Cardiac muscle cell (in vitro differentiated cells and primary cell): ENCODE measurements at regions not wholly inside any gene's neighbourhood (a gene's known extent, or its start where the extent isn't known, plus 50 kb on each side); places are given as distances from the start of the nearest gene placed in this dataset.

Experiments
- DNase-seq, 2 donors: peaks; one replicate each; pipeline versions ENCODE4 v3.0.0 to v3.0.0-alpha.2; 2010 to 2017; ENCODE audit warnings: low read depth in 1 of 2, low spot score in 1 of 2
- H3K27ac ChIP-seq: fragments of 200-600 bp; sonication (generic); 2 replicates; pipeline ENCODE4 v1.5.1; 2016
- H3K27me3 ChIP-seq: fragments of 200-600 bp; sonication (generic); 2 replicates; pipeline ENCODE4 v1.6.0; 2016; ENCODE audit warnings: control low read depth
- H3K36me3 ChIP-seq: fragments of 200-600 bp; sonication (generic); 2 replicates; pipeline ENCODE4 v1.5.1; 2016; ENCODE audit warnings: control low read depth
- H3K4me1 ChIP-seq: fragments of 200-600 bp; sonication (generic); 2 replicates; pipeline ENCODE4 v1.8.1; 2017; ENCODE audit warnings: low read depth, mild to moderate bottlenecking, mixed run types
- H3K4me3 ChIP-seq: fragments of 200-600 bp; sonication (generic); 2 replicates; pipeline ENCODE4 v1.5.1; 2016; ENCODE audit warnings: mild to moderate bottlenecking
- H3K9me3 ChIP-seq: fragments of 200-600 bp; sonication (generic); 2 replicates; pipeline ENCODE4 v1.5.1; 2017; ENCODE audit warnings: low read depth, mild to moderate bottlenecking, control low read depth
- TF ChIP-seq, protein P1 (sequence below): IDR thresholded peaks from 2 replicates; pipeline ENCODE4 v1.5.1; 2012; ENCODE audit warnings: low read depth, mild to moderate bottlenecking, low read length

GRCh38 chr16:73506568-73507056 lies 458.7 kb upstream of the ZFHX3 start:
- DNase-seq: no peak
- H3K27me3 ChIP-seq: no peaks in the 10 kb centered on the region
- no peak overlapping the region for H3K27ac ChIP-seq
- H3K9me3 ChIP-seq: no peaks in the 10 kb centered on the region
- H3K4me1 ChIP-seq: peaks cover 6% of the 10 kb centered on the region
- TF ChIP-seq, protein P1, sequence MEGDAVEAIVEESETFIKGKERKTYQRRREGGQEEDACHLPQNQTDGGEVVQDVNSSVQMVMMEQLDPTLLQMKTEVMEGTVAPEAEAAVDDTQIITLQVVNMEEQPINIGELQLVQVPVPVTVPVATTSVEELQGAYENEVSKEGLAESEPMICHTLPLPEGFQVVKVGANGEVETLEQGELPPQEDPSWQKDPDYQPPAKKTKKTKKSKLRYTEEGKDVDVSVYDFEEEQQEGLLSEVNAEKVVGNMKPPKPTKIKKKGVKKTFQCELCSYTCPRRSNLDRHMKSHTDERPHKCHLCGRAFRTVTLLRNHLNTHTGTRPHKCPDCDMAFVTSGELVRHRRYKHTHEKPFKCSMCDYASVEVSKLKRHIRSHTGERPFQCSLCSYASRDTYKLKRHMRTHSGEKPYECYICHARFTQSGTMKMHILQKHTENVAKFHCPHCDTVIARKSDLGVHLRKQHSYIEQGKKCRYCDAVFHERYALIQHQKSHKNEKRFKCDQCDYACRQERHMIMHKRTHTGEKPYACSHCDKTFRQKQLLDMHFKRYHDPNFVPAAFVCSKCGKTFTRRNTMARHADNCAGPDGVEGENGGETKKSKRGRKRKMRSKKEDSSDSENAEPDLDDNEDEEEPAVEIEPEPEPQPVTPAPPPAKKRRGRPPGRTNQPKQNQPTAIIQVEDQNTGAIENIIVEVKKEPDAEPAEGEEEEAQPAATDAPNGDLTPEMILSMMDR: no peak
- no peak overlapping the region for H3K4me3 ChIP-seq
- no peaks in the 10 kb centered on the region for H3K36me3 ChIP-seq

DNA sequence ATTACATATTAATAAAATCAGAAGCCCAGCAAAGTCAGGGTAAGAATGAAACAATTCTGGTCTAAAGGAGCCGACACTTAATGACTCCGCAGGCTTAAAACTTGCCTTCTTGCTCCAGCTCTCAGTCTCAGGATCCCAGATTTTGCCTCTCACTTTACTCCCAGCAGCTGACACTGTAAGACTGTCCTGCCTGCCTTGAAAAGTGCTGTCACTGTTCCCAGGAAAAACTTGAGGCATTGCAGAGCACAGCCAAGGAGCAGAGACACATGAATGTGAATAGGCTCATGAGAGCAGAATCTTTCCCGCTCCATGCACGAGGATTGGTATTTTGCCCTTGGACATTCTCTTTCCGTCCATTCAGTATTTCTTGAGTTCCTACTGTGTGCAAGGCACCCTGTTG lies 457.6 kb upstream of the ZFHX3 start:
- Histone ChIP-seq H3K27ac (no peak overlapping the region), H3K9me3 (no peaks in the 10 kb centered on the region), H3K36me3 (no peaks in the 10 kb centered on the region), H3K4me3 (no peak overlapping the region), H3K4me1 (peaks cover 6% of the 10 kb centered on the region), H3K27me3 (no peaks in the 10 kb centered on the region)
- TF ChIP-seq, protein P1: no peak
- peak in 1 of 2 donors; percentile 34 for DNase-seq

DNA sequence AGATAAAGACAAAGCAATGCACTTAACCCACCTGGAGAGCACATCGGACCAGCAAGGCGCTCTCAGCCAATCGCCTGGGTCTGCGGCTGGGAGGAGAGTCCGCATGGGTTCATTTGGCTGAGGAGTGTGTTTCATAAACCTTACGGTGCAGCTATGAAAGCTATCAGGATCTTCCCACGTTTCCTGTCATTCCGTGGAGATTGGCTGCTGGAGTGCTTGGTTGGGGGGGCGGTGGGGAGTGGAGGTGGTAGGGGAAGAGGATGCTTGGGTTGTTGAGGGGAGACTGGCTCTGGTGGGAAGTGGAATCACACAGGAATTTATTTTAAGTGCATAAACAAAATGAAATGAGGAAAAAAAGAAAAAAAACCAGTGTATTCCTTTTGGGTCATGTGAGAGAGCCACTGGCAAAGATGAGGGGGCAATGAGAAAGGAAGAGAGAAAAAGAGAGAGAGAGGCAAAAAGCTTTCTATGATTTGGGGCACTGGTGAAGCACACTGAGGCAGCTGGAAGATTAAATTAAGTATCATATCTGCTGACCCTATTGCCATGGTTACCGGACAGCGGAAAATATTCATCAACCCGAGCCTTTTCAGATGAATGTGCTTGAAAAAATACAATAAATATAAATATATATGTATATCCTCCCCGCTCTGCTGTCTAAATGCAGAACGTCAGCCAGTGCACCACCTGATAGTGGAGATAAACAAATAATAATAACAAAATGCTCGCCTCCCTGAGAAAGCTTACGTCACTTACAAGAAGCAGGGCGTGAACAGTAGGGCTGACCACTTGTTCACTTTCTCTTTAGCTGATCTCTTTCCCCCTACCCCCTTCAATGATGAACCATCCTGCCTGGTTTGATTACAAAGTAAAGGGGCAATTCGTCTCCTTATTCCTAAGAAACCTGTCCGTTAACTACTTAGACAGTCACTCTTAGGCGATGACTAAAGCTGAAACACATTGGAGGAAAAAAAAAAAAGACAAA lies 457.0 kb upstream of the ZFHX3 start:
- Histone ChIP-seq H3K36me3 (no peaks in the 10 kb centered on the region), H3K27me3 (no peaks in the 10 kb centered on the region), H3K9me3 (no peaks in the 10 kb centered on the region), H3K4me1 (peaks cover 6% of the 10 kb centered on the region), H3K4me3 (no peak overlapping the region), H3K27ac (no peak overlapping the region)
- no peak for DNase-seq
- TF ChIP-seq, protein P1: no peak

- DNase-seq: no peak
- Histone ChIP-seq H3K4me1 (peaks cover 6% of the 10 kb centered on the region), H3K27me3 (no peaks in the 10 kb centered on the region), H3K27ac (no peak overlapping the region), H3K9me3 (no peaks in the 10 kb centered on the region), H3K36me3 (no peaks in the 10 kb centered on the region), H3K4me3 (no peak overlapping the region)
- TF ChIP-seq, protein P1: no peak
Measured at GRCh38 chr16:73503093-73503492, 455.2 kb upstream of the ZFHX3 start.

- H3K9me3 ChIP-seq: no peaks in the 10 kb centered on the region
- TF ChIP-seq, protein P1: no peak
- no peak for DNase-seq
- H3K27ac ChIP-seq: no peak overlapping the region
- H3K4me1 ChIP-seq: no peaks in the 10 kb centered on the region
- H3K27me3 ChIP-seq: no peaks in the 10 kb centered on the region
- no peaks in the 10 kb centered on the region for H3K36me3 ChIP-seq
- H3K4me3 ChIP-seq: no peak overlapping the region
Measured at GRCh38 chr16:73499276-73499675, 451.3 kb upstream of the ZFHX3 start.
